GM12878 (cell line): ENCODE measurements at regions not wholly inside any gene's neighbourhood (a gene's known extent, or its start where the extent isn't known, plus 50 kb on each side); places are given as distances from the start of the nearest gene placed in this dataset.

Experiments
- ATAC-seq: fragments of 200-7000 bp; cut with Tn5 transposase; 3 replicates; pipeline ENCODE4 v1.9.1; 2020; ENCODE audit warnings: mild to moderate bottlenecking, moderate library complexity
- BruUV-seq: library from RNA; stranded (reverse); fragments of 400-500 nt; replicated peaks from 2 replicates; lab custom pipeline; 2021; lab: Mats Ljungman, UMichigan
- CTCF ChIA-PET: fragments of 300-600 bp; sonication (Branson Sonifier 250); formaldehyde crosslinking; extraction: SDS; loops from one replicate; lab custom pipeline; 2021; ENCODE audit warnings: inconsistent platforms; lab: Yijun Ruan, JAX
- POLR2A ChIA-PET: fragments of 350-600 bp; formaldehyde crosslinking; extraction: SDS; loops from one replicate; lab custom pipeline; 2021; ENCODE audit warnings: inconsistent platforms; lab: Charles Lee
- RAD21 ChIA-PET: fragments of 300-600 bp; sonication (Branson Sonifier 250); formaldehyde crosslinking; loops from one replicate; lab custom pipeline; 2023; ENCODE audit warnings: antibody characterized with exemption; ENCODE audit not compliant: unreplicated experiment; lab: Charles Lee
- SMC1A ChIA-PET: fragments of 300-600 bp; sonication (Branson Sonifier 250); formaldehyde crosslinking; loops from one replicate; lab custom pipeline; 2023; ENCODE audit not compliant: unreplicated experiment, uncharacterized antibody; lab: Charles Lee
- DNase-seq: peaks from one replicate; pipeline ENCODE4 v3.0.0-alpha.2; 2011; ENCODE audit warnings: low read depth, low spot score
- FAIRE-seq: peaks from 3 replicates; lab custom pipeline; 2011; peaks lifted over from hg19 to GRCh38; lab: Jason Lieb, UNC
- H2AFZ ChIP-seq: 2 replicates; pipeline ENCODE4 v1.6.0; 2011; ENCODE audit warnings: low read depth, low read length, control low read depth; ENCODE audit not compliant: control insufficient read depth
- H3K27ac ChIP-seq: 2 replicates; pipeline ENCODE4 v1.5.1; 2011; ENCODE audit warnings: control low read depth; ENCODE audit not compliant: control insufficient read depth, insufficient read depth
- H3K27me3 ChIP-seq, 2 experiments: replicated peaks in 1 of 2; 2 replicates each; pipeline versions ENCODE4 v1.6.0 to v1.6.1; 2011; ENCODE audit warnings: low read length in 1 of 2; ENCODE audit not compliant: control insufficient read depth in 2 of 2, insufficient read depth in 2 of 2
- H3K36me3 ChIP-seq, 2 experiments: 2 replicates each; pipeline ENCODE4 v1.5.1; 2011; ENCODE audit warnings: low read length in 1 of 2; ENCODE audit not compliant: control insufficient read depth in 2 of 2, insufficient read depth in 2 of 2
- H3K4me1 ChIP-seq: 2 replicates; pipeline ENCODE4 v1.6.1; 2011; ENCODE audit warnings: mild to moderate bottlenecking, low read length, moderate library complexity, mixed read lengths; ENCODE audit not compliant: control insufficient read depth, insufficient read depth
- H3K4me2 ChIP-seq: 2 replicates; pipeline ENCODE4 v1.6.0; 2011; ENCODE audit warnings: control low read depth; ENCODE audit not compliant: control insufficient read depth, insufficient read depth
- H3K4me3 ChIP-seq: fragments of 200-600 bp; sonication (generic); 2 replicates; pipeline ENCODE4 v1.5.1; 2016
- H3K79me2 ChIP-seq: 2 replicates; pipeline ENCODE4 v1.6.0; 2011; ENCODE audit warnings: low read length; ENCODE audit not compliant: control insufficient read depth, insufficient read depth
- H3K9ac ChIP-seq: 2 replicates; pipeline ENCODE4 v1.8.0; 2011; ENCODE audit warnings: low read length, control low read depth, mixed read lengths; ENCODE audit not compliant: control insufficient read depth, insufficient read depth
- H3K9me3 ChIP-seq: replicated peaks from 3 replicates; pipeline ENCODE4 v1.5.1; 2011; ENCODE audit warnings: mild to moderate bottlenecking, low read length; ENCODE audit not compliant: control insufficient read depth, insufficient read depth
- H4K20me1 ChIP-seq: 2 replicates; pipeline ENCODE4 v1.6.0; 2011; ENCODE audit not compliant: control insufficient read depth, insufficient read depth
- ASH2L ChIP-seq: fragments of 300-600, 200-600 bp; sonication (generic); IDR thresholded peaks from 2 replicates; pipeline ENCODE4 v1.6.1; 2017; ENCODE audit warnings: low read depth, mild to moderate bottlenecking, borderline replicate concordance
- BCL11A ChIP-seq: IDR thresholded peaks from 2 replicates; pipeline ENCODE4 v1.6.1; 2011; ENCODE audit warnings: low read depth, low read length
- CBX3 ChIP-seq: fragments of 200-600 bp; sonication (generic); IDR thresholded peaks from 2 replicates; pipeline ENCODE4 v1.6.1; 2016; ENCODE audit warnings: low read depth, borderline replicate concordance
- CHD1 ChIP-seq: IDR thresholded peaks from 2 replicates; pipeline ENCODE4 v1.6.1; 2012; ENCODE audit warnings: low read depth, low read length, improper control_type of control experiment
- NRF1 ChIP-seq: conservative IDR thresholded peaks from 2 replicates; pipeline ENCODE4 v1.6.1; 2011; ENCODE audit warnings: mild to moderate bottlenecking, low read depth, low read length, improper control_type of control experiment
- PML ChIP-seq: IDR thresholded peaks from 2 replicates; pipeline ENCODE4 v1.6.1; 2012; ENCODE audit warnings: low read length, inconsistent platforms
- POLR2A ChIP-seq: IDR thresholded peaks from 2 replicates; pipeline ENCODE4 v1.6.1; 2011; ENCODE audit warnings: low read depth, mild to moderate bottlenecking, low read length
- POLR2AphosphoS2 ChIP-seq: IDR thresholded peaks from 2 replicates; pipeline ENCODE4 v1.6.1; 2011; ENCODE audit warnings: low read depth, mild to moderate bottlenecking, low read length, improper control_type of control experiment, moderate library complexity
- WRNIP1 ChIP-seq: IDR thresholded peaks from 2 replicates; pipeline ENCODE4 v1.6.1; 2011; ENCODE audit warnings: low read depth, low read length, improper control_type of control experiment, borderline replicate concordance
- WGBS: methylation state at CpG from one replicate; pipeline ENCODE4 v1.1.6; 2016; ENCODE audit warnings: low lambda C conversion rate; ENCODE audit not compliant: insufficient replicate concordance, insufficient coverage; ENCODE audit errors: missing lambda C conversion rate; 5-methylcytosine and 5-hydroxymethylcytosine counted together
- in situ Hi-C: fragments of 300-500 bp; cut with MboI; formaldehyde crosslinking; loops from 9 replicates; pipeline ENCODE4 v1.14.3; 2018; ENCODE audit warnings: mixed read lengths
- intact Hi-C: fragments of 100-400 bp; cut with micrococcal nuclease; formaldehyde crosslinking; loops from one replicate; pipeline ENCODE4 v1.14.2; 2022; ENCODE audit not compliant: unreplicated experiment
- TF ChIP-seq, protein P1 (sequence below): fragments of 450-650 bp; IDR thresholded peaks from 2 replicates; pipeline ENCODE4 v1.6.1; 2014; ENCODE audit warnings: mild to moderate bottlenecking
- TF ChIP-seq, protein P2 (sequence below): fragments of 450-650 bp; IDR thresholded peaks from 2 replicates; pipeline ENCODE4 v1.6.1; 2017; ENCODE audit warnings: borderline replicate concordance
- TF ChIP-seq, protein P3 (sequence below): fragments of 450-650 bp; IDR thresholded peaks from 2 replicates; pipeline ENCODE4 v1.6.1; 2017; ENCODE audit warnings: antibody characterized with exemption, mild to moderate bottlenecking, moderate library complexity
- TF ChIP-seq, protein P4 (sequence below): IDR thresholded peaks from 2 replicates; pipeline ENCODE4 v1.6.1; 2012; ENCODE audit warnings: low read depth, low read length, improper control_type of control experiment

DNA sequence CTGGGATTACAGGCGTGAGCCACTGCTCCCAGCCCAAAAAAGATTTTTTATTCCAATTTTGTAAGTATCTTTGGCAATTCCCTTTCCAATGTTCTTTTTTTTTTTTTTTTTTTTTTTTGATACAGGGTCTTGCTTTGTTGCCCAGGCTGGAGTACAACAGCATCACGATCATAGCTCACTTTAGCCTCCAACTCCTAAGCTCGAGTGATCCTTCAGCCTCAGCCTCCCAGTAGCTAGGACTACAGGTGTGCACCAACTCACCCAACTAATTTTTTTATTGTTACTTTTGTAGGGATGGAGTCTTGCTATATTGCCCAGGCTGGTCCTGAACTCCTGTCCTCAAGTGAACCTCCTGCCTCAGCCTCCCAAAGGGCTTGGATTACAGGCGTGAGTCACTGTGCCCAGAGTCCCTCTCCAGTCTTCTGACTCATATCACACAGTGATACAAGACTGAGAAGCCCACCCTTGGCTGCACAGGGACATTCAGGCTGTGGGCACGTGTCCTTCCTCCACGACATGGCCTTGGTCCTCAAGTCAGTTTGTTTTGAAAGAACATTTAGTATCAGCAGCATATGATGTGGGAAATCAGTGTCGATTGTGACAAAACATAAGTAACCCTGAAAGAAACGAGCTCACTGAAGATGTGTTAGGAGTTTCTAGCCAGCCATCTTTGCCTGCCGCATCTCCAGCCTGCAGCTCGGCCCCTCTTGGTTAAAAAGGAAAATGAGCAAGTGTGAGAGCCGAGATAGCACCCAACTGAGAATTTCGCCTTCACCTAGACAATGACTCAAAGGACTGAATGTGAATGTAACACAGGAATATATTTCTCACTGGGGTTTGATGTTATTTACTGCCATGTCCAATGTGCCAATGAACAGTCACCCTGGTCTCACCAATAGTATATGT lies 175.5 kb downstream of the MN1 start:
- FAIRE-seq (no peak), DNase-seq (no peak), ATAC-seq (no peak)
- ChIA-PET SMC1A (no interaction called here), CTCF (no interaction called here), RAD21 (no interaction called here), POLR2A (interaction anchor here (0.6 kb wide), 1 partner anchor 546 kb away, joined by 3 read pairs; no protein-coding TSS in a partner anchor)
- Histone ChIP-seq H3K27me3 (no peaks in the 10 kb centered on the region; a peak in 1 of 4 replicates), H3K4me3 (no peak overlapping the region), H3K4me1 (no peaks in the 10 kb centered on the region), H3K9ac (no peak overlapping the region), H3K27ac (no peak overlapping the region), H3K4me2 (no peak overlapping the region), H3K36me3 (no peaks in the 10 kb centered on the region), H3K79me2 (no peaks in the 10 kb centered on the region), H2AFZ (no peak overlapping the region), H3K9me3 (no peaks in the 10 kb centered on the region), H4K20me1 (no peaks in the 10 kb centered on the region)
- 13% methylated on average over 12 of the region's 12 CpGs for WGBS
- in situ Hi-C loops = no loop called here
- BruUV-seq = no TSS peak
- intact Hi-C loops = no loop called here
- TF ChIP-seq, protein P1, sequence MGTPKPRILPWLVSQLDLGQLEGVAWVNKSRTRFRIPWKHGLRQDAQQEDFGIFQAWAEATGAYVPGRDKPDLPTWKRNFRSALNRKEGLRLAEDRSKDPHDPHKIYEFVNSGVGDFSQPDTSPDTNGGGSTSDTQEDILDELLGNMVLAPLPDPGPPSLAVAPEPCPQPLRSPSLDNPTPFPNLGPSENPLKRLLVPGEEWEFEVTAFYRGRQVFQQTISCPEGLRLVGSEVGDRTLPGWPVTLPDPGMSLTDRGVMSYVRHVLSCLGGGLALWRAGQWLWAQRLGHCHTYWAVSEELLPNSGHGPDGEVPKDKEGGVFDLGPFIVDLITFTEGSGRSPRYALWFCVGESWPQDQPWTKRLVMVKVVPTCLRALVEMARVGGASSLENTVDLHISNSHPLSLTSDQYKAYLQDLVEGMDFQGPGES = no peak
- TF ChIP-seq CHD1 = no peak
- no peak for TF ChIP-seq POLR2AphosphoS2
- TF ChIP-seq BCL11A = no peak
- TF ChIP-seq PML = no peak
- TF ChIP-seq NRF1 = no peak
- TF ChIP-seq, protein P2, sequence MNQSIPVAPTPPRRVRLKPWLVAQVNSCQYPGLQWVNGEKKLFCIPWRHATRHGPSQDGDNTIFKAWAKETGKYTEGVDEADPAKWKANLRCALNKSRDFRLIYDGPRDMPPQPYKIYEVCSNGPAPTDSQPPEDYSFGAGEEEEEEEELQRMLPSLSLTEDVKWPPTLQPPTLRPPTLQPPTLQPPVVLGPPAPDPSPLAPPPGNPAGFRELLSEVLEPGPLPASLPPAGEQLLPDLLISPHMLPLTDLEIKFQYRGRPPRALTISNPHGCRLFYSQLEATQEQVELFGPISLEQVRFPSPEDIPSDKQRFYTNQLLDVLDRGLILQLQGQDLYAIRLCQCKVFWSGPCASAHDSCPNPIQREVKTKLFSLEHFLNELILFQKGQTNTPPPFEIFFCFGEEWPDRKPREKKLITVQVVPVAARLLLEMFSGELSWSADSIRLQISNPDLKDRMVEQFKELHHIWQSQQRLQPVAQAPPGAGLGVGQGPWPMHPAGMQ = no peak
- no peak for TF ChIP-seq POLR2A
- no peak for TF ChIP-seq WRNIP1
- TF ChIP-seq, protein P3, sequence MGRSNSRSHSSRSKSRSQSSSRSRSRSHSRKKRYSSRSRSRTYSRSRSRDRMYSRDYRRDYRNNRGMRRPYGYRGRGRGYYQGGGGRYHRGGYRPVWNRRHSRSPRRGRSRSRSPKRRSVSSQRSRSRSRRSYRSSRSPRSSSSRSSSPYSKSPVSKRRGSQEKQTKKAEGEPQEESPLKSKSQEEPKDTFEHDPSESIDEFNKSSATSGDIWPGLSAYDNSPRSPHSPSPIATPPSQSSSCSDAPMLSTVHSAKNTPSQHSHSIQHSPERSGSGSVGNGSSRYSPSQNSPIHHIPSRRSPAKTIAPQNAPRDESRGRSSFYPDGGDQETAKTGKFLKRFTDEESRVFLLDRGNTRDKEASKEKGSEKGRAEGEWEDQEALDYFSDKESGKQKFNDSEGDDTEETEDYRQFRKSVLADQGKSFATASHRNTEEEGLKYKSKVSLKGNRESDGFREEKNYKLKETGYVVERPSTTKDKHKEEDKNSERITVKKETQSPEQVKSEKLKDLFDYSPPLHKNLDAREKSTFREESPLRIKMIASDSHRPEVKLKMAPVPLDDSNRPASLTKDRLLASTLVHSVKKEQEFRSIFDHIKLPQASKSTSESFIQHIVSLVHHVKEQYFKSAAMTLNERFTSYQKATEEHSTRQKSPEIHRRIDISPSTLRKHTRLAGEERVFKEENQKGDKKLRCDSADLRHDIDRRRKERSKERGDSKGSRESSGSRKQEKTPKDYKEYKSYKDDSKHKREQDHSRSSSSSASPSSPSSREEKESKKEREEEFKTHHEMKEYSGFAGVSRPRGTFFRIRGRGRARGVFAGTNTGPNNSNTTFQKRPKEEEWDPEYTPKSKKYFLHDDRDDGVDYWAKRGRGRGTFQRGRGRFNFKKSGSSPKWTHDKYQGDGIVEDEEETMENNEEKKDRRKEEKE = no peak
- no peak for TF ChIP-seq CBX3
- no peak for TF ChIP-seq ASH2L
- TF ChIP-seq, protein P4, sequence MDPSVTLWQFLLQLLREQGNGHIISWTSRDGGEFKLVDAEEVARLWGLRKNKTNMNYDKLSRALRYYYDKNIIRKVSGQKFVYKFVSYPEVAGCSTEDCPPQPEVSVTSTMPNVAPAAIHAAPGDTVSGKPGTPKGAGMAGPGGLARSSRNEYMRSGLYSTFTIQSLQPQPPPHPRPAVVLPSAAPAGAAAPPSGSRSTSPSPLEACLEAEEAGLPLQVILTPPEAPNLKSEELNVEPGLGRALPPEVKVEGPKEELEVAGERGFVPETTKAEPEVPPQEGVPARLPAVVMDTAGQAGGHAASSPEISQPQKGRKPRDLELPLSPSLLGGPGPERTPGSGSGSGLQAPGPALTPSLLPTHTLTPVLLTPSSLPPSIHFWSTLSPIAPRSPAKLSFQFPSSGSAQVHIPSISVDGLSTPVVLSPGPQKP = no peak
